ENCODE measurements at regions not wholly inside any gene's neighbourhood (a gene's known extent, or its start where the extent isn't known, plus 50 kb on each side); places are given as distances from the start of the nearest gene placed in this dataset.

DNA sequence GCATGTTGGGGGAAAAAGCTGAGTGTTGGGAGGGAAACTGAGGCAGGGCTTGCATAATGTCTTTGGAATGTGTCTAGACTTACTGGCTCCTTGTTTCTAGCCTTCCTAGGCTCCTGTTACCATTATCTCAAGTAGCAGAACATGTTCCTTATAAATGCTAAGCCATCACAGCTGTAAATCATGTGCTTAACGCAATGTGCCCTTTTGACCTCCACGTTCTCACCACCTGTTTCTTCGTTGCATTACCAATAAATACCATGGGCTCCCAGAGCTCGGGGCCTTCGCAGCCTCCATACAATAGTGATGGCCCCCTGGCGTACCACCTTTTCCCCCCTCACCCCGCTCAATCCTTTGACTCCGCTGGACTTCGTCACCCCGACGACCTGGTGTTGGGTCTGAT is 54.0 kb upstream of the CWC22 start:
- POLR2A ChIA-PET = no interaction called here
- TF ChIP-seq HOXD13 (CRISPR knock-in tag; IDR thresholded peaks at IDR 0.05; ENCODE audit: borderline replicate concordance) (no peak), ZBTB48 (tag by site-specific recombination; IDR thresholded peaks at IDR 0.05) (no peak), RBAK (tag by site-specific recombination; IDR thresholded peaks at IDR 0.05) (no peak), ZBTB7A (tag by site-specific recombination; IDR thresholded peaks at IDR 0.05; ENCODE audit: low read depth) (no peak), ZNF112 (tag by site-specific recombination; IDR thresholded peaks at IDR 0.05) (no peak), ZNF785 (tag by site-specific recombination; IDR thresholded peaks at IDR 0.05) (no peak)
- TF ChIP-seq, protein P1, sequence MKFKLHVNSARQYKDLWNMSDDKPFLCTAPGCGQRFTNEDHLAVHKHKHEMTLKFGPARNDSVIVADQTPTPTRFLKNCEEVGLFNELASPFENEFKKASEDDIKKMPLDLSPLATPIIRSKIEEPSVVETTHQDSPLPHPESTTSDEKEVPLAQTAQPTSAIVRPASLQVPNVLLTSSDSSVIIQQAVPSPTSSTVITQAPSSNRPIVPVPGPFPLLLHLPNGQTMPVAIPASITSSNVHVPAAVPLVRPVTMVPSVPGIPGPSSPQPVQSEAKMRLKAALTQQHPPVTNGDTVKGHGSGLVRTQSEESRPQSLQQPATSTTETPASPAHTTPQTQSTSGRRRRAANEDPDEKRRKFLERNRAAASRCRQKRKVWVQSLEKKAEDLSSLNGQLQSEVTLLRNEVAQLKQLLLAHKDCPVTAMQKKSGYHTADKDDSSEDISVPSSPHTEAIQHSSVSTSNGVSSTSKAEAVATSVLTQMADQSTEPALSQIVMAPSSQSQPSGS (tag by site-specific recombination; IDR thresholded peaks at IDR 0.05; ENCODE audit: low read depth) = no peak
- Histone ChIP-seq H3K27ac (ENCODE audit: extremely low read depth, low read depth, low read length) (no peak overlapping the region), H3K4me1 (ENCODE audit: control insufficient read depth, insufficient read depth, low read length) (no peaks in the 10 kb centered on the region), H3K4me3 (ENCODE audit: low read depth, low read length) (no peak overlapping the region), H3K9me3 (ENCODE audit: control insufficient read depth, insufficient read depth, low read depth, low read length) (no peaks in the 10 kb centered on the region), H3K36me3 (ENCODE audit: control insufficient read depth in 2 of 2, insufficient read depth in 1 of 2, low read length in 2 of 2) (no peaks in the 10 kb centered on the region)
- CTCF ChIA-PET = interaction anchor here (1.1 to 1.3 kb wide), 4 partner anchors 10 to 163 kb away, joined by 3 to 6 read pairs (median 4); no protein-coding TSS in a partner anchor

DNA sequence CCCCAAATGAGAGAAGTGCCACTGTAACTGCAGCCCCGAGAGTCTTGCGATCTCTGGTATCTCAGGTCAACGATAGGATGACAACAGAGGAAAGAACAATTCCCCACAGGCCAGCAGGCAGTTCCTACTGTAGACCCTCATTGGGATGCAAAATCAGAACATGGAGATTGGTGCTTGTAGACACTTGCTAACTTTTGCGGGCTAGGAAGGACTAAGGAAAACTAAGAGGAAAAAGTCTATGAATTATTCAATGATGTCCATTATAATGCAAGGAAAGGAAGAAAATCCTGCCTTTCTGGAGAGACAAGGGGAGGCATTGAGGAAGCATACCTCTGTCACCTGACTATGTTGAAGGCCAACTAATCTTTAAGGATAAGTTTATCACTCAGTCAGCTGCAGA is 51.9 kb upstream of the CWC22 start:
- H3K4me1 ChIP-seq (ENCODE audit: control insufficient read depth, insufficient read depth, low read length) = no peaks in the 10 kb centered on the region
- ChIA-PET POLR2A (no interaction called here), CTCF (no interaction called here)
- H3K9me3 ChIP-seq (ENCODE audit: control insufficient read depth, insufficient read depth, low read depth, low read length) = no peaks in the 10 kb centered on the region
- no peaks in the 10 kb centered on the region for H3K36me3 ChIP-seq (ENCODE audit: control insufficient read depth in 2 of 2, insufficient read depth in 1 of 2, low read length in 2 of 2)
- TF ChIP-seq, protein P2, sequence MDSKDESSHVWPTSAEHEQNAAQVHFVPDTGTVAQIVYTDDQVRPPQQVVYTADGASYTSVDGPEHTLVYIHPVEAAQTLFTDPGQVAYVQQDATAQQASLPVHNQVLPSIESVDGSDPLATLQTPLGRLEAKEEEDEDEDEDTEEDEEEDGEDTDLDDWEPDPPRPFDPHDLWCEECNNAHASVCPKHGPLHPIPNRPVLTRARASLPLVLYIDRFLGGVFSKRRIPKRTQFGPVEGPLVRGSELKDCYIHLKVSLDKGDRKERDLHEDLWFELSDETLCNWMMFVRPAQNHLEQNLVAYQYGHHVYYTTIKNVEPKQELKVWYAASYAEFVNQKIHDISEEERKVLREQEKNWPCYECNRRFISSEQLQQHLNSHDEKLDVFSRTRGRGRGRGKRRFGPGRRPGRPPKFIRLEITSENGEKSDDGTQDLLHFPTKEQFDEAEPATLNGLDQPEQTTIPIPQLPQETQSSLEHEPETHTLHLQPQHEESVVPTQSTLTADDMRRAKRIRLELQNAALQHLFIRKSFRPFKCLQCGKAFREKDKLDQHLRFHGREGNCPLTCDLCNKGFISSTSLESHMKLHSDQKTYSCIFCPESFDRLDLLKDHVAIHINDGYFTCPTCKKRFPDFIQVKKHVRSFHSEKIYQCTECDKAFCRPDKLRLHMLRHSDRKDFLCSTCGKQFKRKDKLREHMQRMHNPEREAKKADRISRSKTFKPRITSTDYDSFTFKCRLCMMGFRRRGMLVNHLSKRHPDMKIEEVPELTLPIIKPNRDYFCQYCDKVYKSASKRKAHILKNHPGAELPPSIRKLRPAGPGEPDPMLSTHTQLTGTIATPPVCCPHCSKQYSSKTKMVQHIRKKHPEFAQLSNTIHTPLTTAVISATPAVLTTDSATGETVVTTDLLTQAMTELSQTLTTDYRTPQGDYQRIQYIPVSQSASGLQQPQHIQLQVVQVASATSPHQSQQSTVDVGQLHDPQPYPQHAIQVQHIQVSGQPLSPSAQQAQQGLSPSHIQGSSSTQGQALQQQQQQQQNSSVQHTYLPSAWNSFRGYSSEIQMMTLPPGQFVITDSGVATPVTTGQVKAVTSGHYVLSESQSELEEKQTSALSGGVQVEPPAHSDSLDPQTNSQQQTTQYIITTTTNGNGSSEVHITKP (tag by site-specific recombination; IDR thresholded peaks at IDR 0.05) = no peak
- no peak for TF ChIP-seq ZBTB21 (tag by site-specific recombination; IDR thresholded peaks at IDR 0.05)
- no peak for TF ChIP-seq ZXDB (tag by site-specific recombination; IDR thresholded peaks at IDR 0.05)
- TF ChIP-seq BCL11A (tag by site-specific recombination; IDR thresholded peaks at IDR 0.05; ENCODE audit: low read depth) = no peak
- TF ChIP-seq PRDM1 (tag by site-specific recombination; IDR thresholded peaks at IDR 0.05) = no peak
- TF ChIP-seq, protein P3, sequence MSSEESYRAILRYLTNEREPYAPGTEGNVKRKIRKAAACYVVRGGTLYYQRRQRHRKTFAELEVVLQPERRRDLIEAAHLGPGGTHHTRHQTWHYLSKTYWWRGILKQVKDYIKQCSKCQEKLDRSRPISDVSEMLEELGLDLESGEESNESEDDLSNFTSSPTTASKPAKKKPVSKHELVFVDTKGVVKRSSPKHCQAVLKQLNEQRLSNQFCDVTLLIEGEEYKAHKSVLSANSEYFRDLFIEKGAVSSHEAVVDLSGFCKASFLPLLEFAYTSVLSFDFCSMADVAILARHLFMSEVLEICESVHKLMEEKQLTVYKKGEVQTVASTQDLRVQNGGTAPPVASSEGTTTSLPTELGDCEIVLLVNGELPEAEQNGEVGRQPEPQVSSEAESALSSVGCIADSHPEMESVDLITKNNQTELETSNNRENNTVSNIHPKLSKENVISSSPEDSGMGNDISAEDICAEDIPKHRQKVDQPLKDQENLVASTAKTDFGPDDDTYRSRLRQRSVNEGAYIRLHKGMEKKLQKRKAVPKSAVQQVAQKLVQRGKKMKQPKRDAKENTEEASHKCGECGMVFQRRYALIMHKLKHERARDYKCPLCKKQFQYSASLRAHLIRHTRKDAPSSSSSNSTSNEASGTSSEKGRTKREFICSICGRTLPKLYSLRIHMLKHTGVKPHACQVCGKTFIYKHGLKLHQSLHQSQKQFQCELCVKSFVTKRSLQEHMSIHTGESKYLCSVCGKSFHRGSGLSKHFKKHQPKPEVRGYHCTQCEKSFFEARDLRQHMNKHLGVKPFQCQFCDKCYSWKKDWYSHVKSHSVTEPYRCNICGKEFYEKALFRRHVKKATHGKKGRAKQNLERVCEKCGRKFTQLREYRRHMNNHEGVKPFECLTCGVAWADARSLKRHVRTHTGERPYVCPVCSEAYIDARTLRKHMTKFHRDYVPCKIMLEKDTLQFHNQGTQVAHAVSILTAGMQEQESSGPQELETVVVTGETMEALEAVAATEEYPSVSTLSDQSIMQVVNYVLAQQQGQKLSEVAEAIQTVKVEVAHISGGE (tag by site-specific recombination; conservative IDR thresholded peaks at IDR 0.05; ENCODE audit: low read depth) = no peak
- no peak for TF ChIP-seq TRIM28 (IDR thresholded peaks at IDR 0.05; ENCODE audit: borderline replicate concordance, low read length)
- TF ChIP-seq ZBTB8A (tag by site-specific recombination; IDR thresholded peaks at IDR 0.05) = no peak
- TF ChIP-seq ZNF239 (tag by site-specific recombination; IDR thresholded peaks at IDR 0.05) = no peak
- H3K27ac ChIP-seq (ENCODE audit: extremely low read depth, low read depth, low read length) = no peak overlapping the region
- H3K4me3 ChIP-seq (ENCODE audit: low read depth, low read length) = no peak overlapping the region
